ENCODE measurements at regions not wholly inside any gene's neighbourhood (a gene's known extent, or its start where the extent isn't known, plus 50 kb on each side); places are given as distances from the start of the nearest gene placed in this dataset.
"Not testable (repeated sequence)": the region's sequence is repeated elsewhere in the genome, so short reads cannot be mapped to it uniquely, and the experiment has no call there.

GRCh38 chr20:60789399-60789798 lies 462.7 kb upstream of the CDH4 start:
- no peak for TF ChIP-seq CTCF (IDR thresholded peaks at IDR 0.05; ENCODE audit: low read depth, low read length)
- no peak overlapping the region for H3K4me3 ChIP-seq (ENCODE audit: low read depth, low read length)
- no peak for DNase-seq (ENCODE audit: low read depth, low spot score)
- in situ Hi-C loops (cut with HindIII; ENCODE audit: low sequenced_read_pairs) = no loop called here

DNA sequence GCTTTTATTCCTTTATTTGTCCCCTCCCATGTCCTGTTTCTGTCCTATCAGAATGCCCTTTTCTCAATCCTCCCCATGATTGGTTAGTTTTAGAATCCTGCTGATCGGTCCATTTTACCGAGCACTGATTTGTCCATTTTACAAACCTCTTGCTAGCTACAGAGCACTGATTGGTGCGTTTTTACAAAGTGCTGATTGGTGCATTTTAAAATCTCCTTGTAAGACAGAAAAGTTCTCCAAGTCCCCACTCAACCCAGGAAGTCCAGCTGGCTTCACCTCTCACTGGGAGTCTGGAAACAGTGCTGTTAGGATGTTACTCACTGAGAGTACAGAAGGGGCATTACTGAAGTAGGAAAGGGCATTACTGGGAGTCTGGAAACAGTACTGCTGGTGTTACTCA lies 461.7 kb upstream of the CDH4 start:
- DNase-seq (ENCODE audit: low read depth, low spot score); in situ Hi-C loops (cut with HindIII; ENCODE audit: low sequenced_read_pairs): not testable (repeated sequence)

DNA sequence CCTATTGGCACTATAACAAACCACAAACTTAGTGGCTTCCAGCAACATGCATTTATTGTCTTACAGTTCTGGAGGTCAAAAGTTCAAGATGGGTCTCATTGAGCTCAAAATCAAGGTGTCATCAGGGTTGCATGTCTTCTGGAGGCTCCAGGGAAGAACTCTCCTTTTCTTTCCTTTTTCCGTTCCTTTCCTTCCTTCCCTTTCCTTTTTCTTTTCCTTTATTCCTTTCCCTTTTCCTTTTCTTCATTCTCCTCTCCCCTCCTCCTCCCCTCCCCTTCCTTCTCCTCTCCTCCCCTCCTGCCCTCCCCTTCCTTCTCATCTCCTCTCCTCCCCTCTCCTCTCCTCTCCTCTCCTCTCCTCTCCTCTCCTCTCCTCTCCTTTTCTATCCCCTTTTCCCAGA lies 460.2 kb upstream of the CDH4 start:
- no peak for DNase-seq (ENCODE audit: low read depth, low spot score)
- in situ Hi-C loops (cut with HindIII; ENCODE audit: low sequenced_read_pairs) = no loop called here
- H3K4me3 ChIP-seq (ENCODE audit: low read depth, low read length) = no peak overlapping the region
- no peak for TF ChIP-seq CTCF (IDR thresholded peaks at IDR 0.05; ENCODE audit: low read depth, low read length)

More for the DNA sequence above, 461.7 kb upstream of the CDH4 start:
- H3K4me3 ChIP-seq (ENCODE audit: low read depth, low read length) = not testable (repeated sequence)

DNA sequence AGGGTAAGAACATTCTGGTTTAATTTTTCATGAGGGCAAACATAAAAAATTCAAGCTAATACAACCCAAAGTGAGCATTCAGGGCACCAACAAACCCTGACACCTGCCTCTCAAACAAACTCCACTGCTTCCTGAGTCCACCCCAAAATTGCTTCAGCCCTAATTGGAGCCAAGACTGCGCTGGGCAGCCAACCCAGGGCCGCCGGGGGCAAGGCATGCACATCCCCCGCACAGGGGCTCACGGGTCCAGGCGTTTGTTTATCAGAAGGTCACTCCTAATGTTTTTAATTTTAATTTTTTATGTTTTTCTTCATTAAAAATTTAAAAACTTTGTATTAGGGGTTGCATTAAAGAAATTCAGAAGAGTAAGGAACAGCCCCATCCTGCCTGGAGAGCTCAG lies 459.1 kb upstream of the CDH4 start:
- in situ Hi-C loops (cut with HindIII; ENCODE audit: low sequenced_read_pairs) = no loop called here
- no peak for TF ChIP-seq CTCF (IDR thresholded peaks at IDR 0.05; ENCODE audit: low read depth, low read length)
- no peak for DNase-seq (ENCODE audit: low read depth, low spot score)
- no peak overlapping the region for H3K4me3 ChIP-seq (ENCODE audit: low read depth, low read length)

DNA sequence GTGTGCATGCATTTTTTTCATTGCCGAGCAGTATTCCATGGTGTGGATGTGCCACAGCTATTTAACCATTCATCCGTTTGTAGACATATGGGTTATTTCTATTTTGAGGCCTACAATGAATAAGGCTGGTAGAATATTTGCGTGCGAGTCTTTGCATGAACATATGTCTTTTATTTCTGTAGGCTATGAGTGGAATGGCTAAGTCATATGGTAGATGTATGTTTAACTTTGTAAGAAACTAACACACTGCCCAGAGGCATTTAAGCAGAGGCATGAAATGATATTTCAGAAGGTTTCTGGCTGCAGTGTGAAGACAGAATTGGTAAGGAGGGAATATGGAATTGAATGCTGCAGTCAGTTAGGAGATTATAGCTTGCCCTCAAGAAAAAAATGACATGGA lies 457.4 kb upstream of the CDH4 start:
- DNase-seq (ENCODE audit: low read depth, low spot score) = no peak

GRCh38 chr20:60795651-60796050 lies 456.4 kb upstream of the CDH4 start:
- TF ChIP-seq CTCF (IDR thresholded peaks at IDR 0.05; ENCODE audit: low read depth, low read length) = no peak
- DNase-seq (ENCODE audit: low read depth, low spot score) = no peak
- no peak overlapping the region for H3K4me3 ChIP-seq (ENCODE audit: low read depth, low read length)
- in situ Hi-C loops (cut with HindIII; ENCODE audit: low sequenced_read_pairs) = no loop called here

More for the DNA sequence above, 457.4 kb upstream of the CDH4 start:
- in situ Hi-C loops (cut with HindIII; ENCODE audit: low sequenced_read_pairs) = no loop called here
- no peak overlapping the region for H3K4me3 ChIP-seq (ENCODE audit: low read depth, low read length)
- no peak for TF ChIP-seq CTCF (IDR thresholded peaks at IDR 0.05; ENCODE audit: low read depth, low read length)

DNA sequence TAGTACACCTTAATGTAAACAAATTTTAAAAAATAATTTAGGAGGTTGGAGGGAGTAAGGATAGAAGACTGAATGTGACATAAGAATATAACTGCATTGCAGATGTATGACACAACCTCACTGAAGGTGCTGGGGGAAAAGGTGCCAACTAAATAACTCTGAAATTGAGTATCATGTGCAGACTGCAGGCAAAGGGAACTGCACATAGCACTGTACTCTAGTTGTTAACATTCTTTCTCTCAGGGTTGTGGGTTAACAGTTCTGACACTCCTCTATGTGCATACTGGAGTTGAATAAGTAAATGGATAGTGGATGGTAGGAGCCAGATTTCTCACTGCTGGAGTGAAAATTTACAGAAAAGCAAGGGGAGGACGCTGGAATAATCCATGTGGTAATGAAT lies 451.9 kb upstream of the CDH4 start:
- in situ Hi-C loops (cut with HindIII; ENCODE audit: low sequenced_read_pairs) = no loop called here
- no peak overlapping the region for H3K4me3 ChIP-seq (ENCODE audit: low read depth, low read length)
- no peak for TF ChIP-seq CTCF (IDR thresholded peaks at IDR 0.05; ENCODE audit: low read depth, low read length)
- no peak for DNase-seq (ENCODE audit: low read depth, low spot score)
